Coronary artery (tissue), 2 donors: ENCODE measurements at regions not wholly inside any gene's neighbourhood (a gene's known extent, or its start where the extent isn't known, plus 50 kb on each side); places are given as distances from the start of the nearest gene placed in this dataset.

ENCODE experiments used
- DNase-seq: peaks from one replicate; pipeline ENCODE4 v3.0.0-alpha.2; 2017; ENCODE audit warnings: low spot score
- H3K27ac ChIP-seq, 2 donors: fragments of 200-600 bp; sonication (generic); one replicate each; pipeline ENCODE4 v1.5.1; 2016 to 2019
- H3K4me3 ChIP-seq: fragments of 200-600 bp; sonication (generic); 2 replicates; pipeline ENCODE4 v1.5.1; 2016; ENCODE audit warnings: mild to moderate bottlenecking, moderate library complexity
- TF ChIP-seq, protein P1 (sequence below): fragments of 200-600 bp; sonication (generic); IDR thresholded peaks from one replicate; pipeline ENCODE4 v1.5.1; 2019; ENCODE audit warnings: antibody characterized with exemption

DNA sequence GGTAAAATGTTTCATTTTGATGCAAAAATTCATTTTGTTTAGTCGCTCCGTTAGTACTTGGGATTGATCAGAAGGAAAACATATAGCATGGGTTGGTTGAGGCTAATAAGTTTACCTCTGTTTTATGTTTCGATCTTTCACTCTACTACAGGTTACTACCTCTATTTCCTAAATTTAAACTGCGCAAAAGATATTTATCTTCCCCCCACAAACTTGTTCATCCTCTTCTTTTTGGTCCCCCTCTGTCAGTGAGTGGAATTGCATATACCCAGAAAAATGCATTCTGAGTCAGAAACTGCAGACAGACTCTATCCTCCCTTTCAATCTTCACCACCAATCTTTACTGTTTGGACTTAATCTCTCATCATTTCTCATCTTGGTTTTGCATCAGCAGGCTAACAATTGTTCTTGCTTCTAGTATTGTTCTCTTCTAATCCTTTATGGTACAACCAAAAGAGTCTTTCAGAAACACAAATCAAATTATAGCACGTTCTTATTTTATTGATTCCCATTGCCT, 316.0 kb upstream of the ADGRL4 start:
- no peak for DNase-seq
- Histone ChIP-seq H3K27ac (no peak overlapping the region), H3K4me3 (no peak overlapping the region)
- TF ChIP-seq, protein P1, sequence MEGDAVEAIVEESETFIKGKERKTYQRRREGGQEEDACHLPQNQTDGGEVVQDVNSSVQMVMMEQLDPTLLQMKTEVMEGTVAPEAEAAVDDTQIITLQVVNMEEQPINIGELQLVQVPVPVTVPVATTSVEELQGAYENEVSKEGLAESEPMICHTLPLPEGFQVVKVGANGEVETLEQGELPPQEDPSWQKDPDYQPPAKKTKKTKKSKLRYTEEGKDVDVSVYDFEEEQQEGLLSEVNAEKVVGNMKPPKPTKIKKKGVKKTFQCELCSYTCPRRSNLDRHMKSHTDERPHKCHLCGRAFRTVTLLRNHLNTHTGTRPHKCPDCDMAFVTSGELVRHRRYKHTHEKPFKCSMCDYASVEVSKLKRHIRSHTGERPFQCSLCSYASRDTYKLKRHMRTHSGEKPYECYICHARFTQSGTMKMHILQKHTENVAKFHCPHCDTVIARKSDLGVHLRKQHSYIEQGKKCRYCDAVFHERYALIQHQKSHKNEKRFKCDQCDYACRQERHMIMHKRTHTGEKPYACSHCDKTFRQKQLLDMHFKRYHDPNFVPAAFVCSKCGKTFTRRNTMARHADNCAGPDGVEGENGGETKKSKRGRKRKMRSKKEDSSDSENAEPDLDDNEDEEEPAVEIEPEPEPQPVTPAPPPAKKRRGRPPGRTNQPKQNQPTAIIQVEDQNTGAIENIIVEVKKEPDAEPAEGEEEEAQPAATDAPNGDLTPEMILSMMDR, result no peak

- TF ChIP-seq, protein P1, result no peak
- H3K4me3 ChIP-seq, result no peak overlapping the region
- no peak overlapping the region for H3K27ac ChIP-seq
- no peak for DNase-seq
Measured at GRCh38 chr1:79312438-79312837, 305.9 kb upstream of the ADGRL4 start.

GRCh38 chr1:79310609-79311008, 304.1 kb upstream of the ADGRL4 start:
- DNase-seq, result no peak
- no peak overlapping the region for H3K27ac ChIP-seq
- TF ChIP-seq, protein P1, result no peak
- H3K4me3 ChIP-seq, result no peak overlapping the region

- Histone ChIP-seq H3K4me3 (no peak overlapping the region), H3K27ac (no peak overlapping the region)
- no peak for DNase-seq
- TF ChIP-seq, protein P1, result no peak
Measured at GRCh38 chr1:79304131-79304530, 297.6 kb upstream of the ADGRL4 start.

GRCh38 chr1:79303040-79303439, 296.5 kb upstream of the ADGRL4 start:
- H3K27ac ChIP-seq, result no peak overlapping the region
- no peak for DNase-seq
- no peak overlapping the region for H3K4me3 ChIP-seq
- TF ChIP-seq, protein P1, result no peak

- no peak for DNase-seq
- TF ChIP-seq, protein P1, result no peak
- H3K27ac ChIP-seq, result no peak overlapping the region
- no peak overlapping the region for H3K4me3 ChIP-seq
Measured at GRCh38 chr1:79302380-79302930, 295.9 kb upstream of the ADGRL4 start.

- DNase-seq, result no peak
- H3K27ac ChIP-seq, result no peak overlapping the region
- no peak overlapping the region for H3K4me3 ChIP-seq
- TF ChIP-seq, protein P1, result no peak
Measured at GRCh38 chr1:79295967-79296366, 289.4 kb upstream of the ADGRL4 start.
